ENCODE measurements at regions not wholly inside any gene's neighbourhood (a gene's known extent, or its start where the extent isn't known, plus 50 kb on each side); places are given as distances from the start of the nearest gene placed in this dataset.

DNA sequence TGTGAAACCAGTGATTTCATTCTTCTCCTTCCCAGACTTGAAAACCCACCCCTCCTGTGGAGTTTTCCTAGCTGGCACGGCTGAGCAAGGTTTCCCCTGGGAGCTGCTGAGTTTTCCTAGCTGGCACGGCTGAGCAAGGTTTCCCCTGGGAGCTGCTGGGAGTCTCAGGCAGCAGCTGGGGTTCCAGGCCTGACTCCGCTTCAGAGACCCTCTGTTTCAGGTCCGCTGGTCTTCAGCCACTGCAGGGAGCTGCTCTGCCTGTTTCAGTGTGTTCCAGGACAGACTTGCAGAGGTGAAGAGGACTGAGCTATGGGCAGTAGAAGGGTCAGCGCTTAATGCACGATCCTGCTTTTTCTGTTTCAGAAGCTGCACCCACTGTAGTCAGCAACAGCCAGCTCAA, 104.9 kb downstream of the XRCC2 start:
- WGBS, 2 donors: 50 to 82% methylated on average over 6 of the region's 6 CpGs
- no peak overlapping the region for H3K4me3 ChIP-seq
- TF ChIP-seq POLR2A (IDR thresholded peaks at IDR 0.05): no peak
- TF ChIP-seq EP300 (IDR thresholded peaks at IDR 0.05): no peak
- no peak for TF ChIP-seq CTCF (IDR thresholded peaks at IDR 0.05)

DNA sequence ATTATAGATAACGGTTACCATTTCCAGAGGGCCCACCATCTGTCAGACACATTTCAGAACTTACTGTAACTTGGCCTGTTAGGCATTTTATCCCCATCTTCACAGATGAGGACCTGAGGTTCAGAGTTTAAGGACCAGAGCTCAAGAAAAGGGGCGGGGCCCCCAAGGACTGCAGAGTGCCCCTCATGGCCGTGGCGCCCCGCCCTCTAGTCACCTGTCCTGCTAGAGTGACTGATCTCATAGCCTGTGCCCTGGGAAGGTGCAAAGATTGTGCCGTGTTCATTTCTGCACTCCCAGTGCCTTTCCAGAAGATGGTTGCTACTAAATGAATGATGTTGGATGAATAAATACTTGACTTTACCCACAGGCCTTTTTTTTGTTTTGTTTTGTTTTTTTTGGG, 107.0 kb downstream of the XRCC2 start:
- no peak overlapping the region for H3K27ac ChIP-seq
- no peak overlapping the region for H3K4me3 ChIP-seq
- no peaks in the 10 kb centered on the region for H3K27me3 ChIP-seq
- H3K9me3 ChIP-seq: no peaks in the 10 kb centered on the region
- DNase-seq (ENCODE audit: low spot score in 2 of 2): no peak
- H3K4me1 ChIP-seq: no peaks in the 10 kb centered on the region
- H3K36me3 ChIP-seq: no peaks in the 10 kb centered on the region
- WGBS, 2 donors: 84 to 92% methylated on average over 6 of the region's 6 CpGs
- TF ChIP-seq CTCF (IDR thresholded peaks at IDR 0.05) (no peak), POLR2A (IDR thresholded peaks at IDR 0.05) (no peak), EP300 (IDR thresholded peaks at IDR 0.05) (no peak)

More for the DNA sequence above, 104.9 kb downstream of the XRCC2 start:
- H3K27me3 ChIP-seq: no peaks in the 10 kb centered on the region
- H3K9me3 ChIP-seq: no peaks in the 10 kb centered on the region
- no peaks in the 10 kb centered on the region for H3K4me1 ChIP-seq
- no peak overlapping the region for H3K27ac ChIP-seq
- no peaks in the 10 kb centered on the region for H3K36me3 ChIP-seq
- DNase-seq (ENCODE audit: low spot score in 2 of 2): no peak

GRCh38 chr7:152565731-152566130, 110.2 kb downstream of the XRCC2 start:
- TF ChIP-seq CTCF (IDR thresholded peaks at IDR 0.05) (no peak), POLR2A (IDR thresholded peaks at IDR 0.05) (no peak), EP300 (IDR thresholded peaks at IDR 0.05) (no peak)
- no peak for DNase-seq (ENCODE audit: low spot score in 2 of 2)
- Histone ChIP-seq H3K27me3 (no peaks in the 10 kb centered on the region), H3K4me1 (no peaks in the 10 kb centered on the region), H3K27ac (no peak overlapping the region), H3K36me3 (no peaks in the 10 kb centered on the region), H3K4me3 (no peak overlapping the region), H3K9me3 (no peaks in the 10 kb centered on the region)
- WGBS, 2 donors: 67 to 74% methylated on average over 13 of the region's 13 CpGs

DNA sequence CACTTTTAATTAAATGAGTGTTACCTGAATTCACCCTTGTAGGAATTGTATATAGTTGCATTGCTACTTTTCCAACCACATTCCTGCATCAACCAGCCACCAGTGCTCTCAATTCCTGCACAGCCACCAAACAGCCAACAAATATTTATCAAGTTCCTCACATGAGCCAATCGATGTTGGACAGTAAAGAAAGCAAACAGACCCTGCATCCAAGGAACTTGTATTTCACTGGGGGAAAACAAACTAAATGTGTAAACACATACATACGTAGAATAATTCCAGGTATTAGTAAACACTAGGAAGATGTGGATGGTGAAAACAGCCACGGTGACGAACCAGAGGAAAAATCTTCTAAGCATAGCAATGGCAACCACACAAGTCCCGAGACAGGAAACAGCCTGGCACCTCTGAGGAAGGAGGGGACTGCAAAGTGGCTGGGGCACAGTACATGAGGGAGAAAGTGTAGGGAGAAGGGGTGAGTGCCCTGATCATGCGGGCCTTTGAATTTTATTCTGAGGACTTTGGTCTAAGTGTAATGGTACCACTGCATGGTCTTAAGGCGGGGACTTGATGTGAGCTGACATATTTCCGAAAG, 111.2 kb downstream of the XRCC2 start:
- 79 to 82% methylated on average over 8 of the region's 8 CpGs for WGBS, 2 donors
- DNase-seq (ENCODE audit: low spot score in 2 of 2): no peak
- Histone ChIP-seq H3K27ac (no peak overlapping the region), H3K27me3 (no peaks in the 10 kb centered on the region), H3K36me3 (no peaks in the 10 kb centered on the region), H3K4me3 (no peak overlapping the region), H3K9me3 (no peaks in the 10 kb centered on the region), H3K4me1 (no peaks in the 10 kb centered on the region)
- TF ChIP-seq CTCF (IDR thresholded peaks at IDR 0.05) (no peak), EP300 (IDR thresholded peaks at IDR 0.05) (no peak), POLR2A (IDR thresholded peaks at IDR 0.05) (no peak)

GRCh38 chr7:152556013-152556755, 119.8 kb downstream of the XRCC2 start:
- Histone ChIP-seq H3K36me3 (no peaks in the 10 kb centered on the region), H3K27ac (no peak overlapping the region), H3K27me3 (no peaks in the 10 kb centered on the region), H3K4me1 (no peaks in the 10 kb centered on the region), H3K9me3 (no peaks in the 10 kb centered on the region), H3K4me3 (no peak overlapping the region)
- TF ChIP-seq POLR2A (IDR thresholded peaks at IDR 0.05) (no peak), CTCF (IDR thresholded peaks at IDR 0.05) (no peak), EP300 (IDR thresholded peaks at IDR 0.05) (no peak)
- no peak for DNase-seq (ENCODE audit: low spot score in 2 of 2)
- 83 to 87% methylated on average over 20 of the region's 20 CpGs for WGBS, 2 donors
